SK-N-SH (cell line): ENCODE measurements at regions not wholly inside any gene's neighbourhood (a gene's known extent, or its start where the extent isn't known, plus 50 kb on each side); places are given as distances from the start of the nearest gene placed in this dataset.

Experiments
- CTCF ChIA-PET: fragments of 300-600, 350-600 bp; formaldehyde crosslinking; extraction: SDS; loops from one replicate; lab custom pipeline; 2021; lab: Yijun Ruan, JAX
- POLR2A ChIA-PET: fragments of 350-600 bp; sonication (Branson Sonifier 250); formaldehyde crosslinking; extraction: SDS; loops from one replicate; lab custom pipeline; 2020; ENCODE audit warnings: antibody characterized with exemption, inconsistent platforms; lab: Yijun Ruan, JAX
- DNase-seq: peaks from one replicate; pipeline ENCODE4 v3.0.0; 2012
- H2AFZ ChIP-seq: fragments of 200-600 bp; sonication (generic); 2 replicates; pipeline ENCODE4 v1.8.1; 2016; ENCODE audit warnings: antibody characterized with exemption, mild to moderate bottlenecking, low read depth
- H3F3A ChIP-seq: fragments of 200-600 bp; sonication (generic); replicated peaks from 2 replicates; pipeline ENCODE3; 2016; ENCODE audit warnings: antibody characterized with exemption, mild to moderate bottlenecking; ENCODE audit not compliant: insufficient read depth
- H3K27ac ChIP-seq, 2 experiments: fragments of 200-500 bp in 1 of 2; fragments of 200-600 bp in 1 of 2; sonication (Bioruptor generic) in 1 of 2; sonication (generic), shearing (Covaris generic) in 1 of 2; 2 replicates each; pipeline versions ENCODE4 v1.5.1 to v1.6.1; 2014 to 2016; ENCODE audit warnings: low read depth in 2 of 2, inconsistent platforms in 1 of 2, low read length in 1 of 2, mild to moderate bottlenecking in 1 of 2, mixed read lengths in 1 of 2
- H3K27me3 ChIP-seq: fragments of 200-600 bp; sonication (generic), shearing (Covaris generic); 2 replicates; pipeline ENCODE4 v1.6.1; 2016; ENCODE audit warnings: mixed run types; ENCODE audit not compliant: insufficient read depth
- H3K36me3 ChIP-seq, 2 experiments: fragments of 200-500 bp in 1 of 2; fragments of 200-600 bp in 1 of 2; sonication (Bioruptor generic) in 1 of 2; sonication (generic) in 1 of 2; replicated peaks in 1 of 2; 2 replicates each; pipeline versions ENCODE3 to v1.5.1; 2014 to 2016; ENCODE audit warnings: low read length in 1 of 2, mild to moderate bottlenecking in 1 of 2; ENCODE audit not compliant: insufficient read depth in 2 of 2, control insufficient read depth in 1 of 2
- H3K4me1 ChIP-seq, 2 experiments: fragments of 200-500 bp in 1 of 2; fragments of 200-600 bp in 1 of 2; sonication (Bioruptor generic) in 1 of 2; sonication (generic), shearing (Covaris generic) in 1 of 2; 2 replicates each; pipeline versions ENCODE4 v1.5.1 to v1.6.1; 2014 to 2016; ENCODE audit warnings: low read depth in 1 of 2, low read length in 1 of 2, mixed run types in 1 of 2; ENCODE audit not compliant: insufficient read depth in 2 of 2, control insufficient read depth in 1 of 2
- H3K4me2 ChIP-seq: fragments of 200-600 bp; sonication (generic), shearing (Covaris generic); 2 replicates; pipeline ENCODE4 v1.6.1; 2017; ENCODE audit warnings: mixed run types
- H3K4me3 ChIP-seq, 2 experiments: fragments of 200-500 bp in 1 of 2; fragments of 200-600 bp in 1 of 2; sonication (Bioruptor generic) in 1 of 2; sonication (generic), shearing (Covaris generic) in 1 of 2; 2 replicates each; pipeline versions ENCODE4 v1.5.1 to v1.8.1; 2014 to 2016; ENCODE audit warnings: low read depth in 2 of 2, inconsistent platforms in 1 of 2, low read length in 1 of 2, mild to moderate bottlenecking in 1 of 2, mixed read lengths in 1 of 2, moderate library complexity in 1 of 2
- H3K79me2 ChIP-seq: fragments of 200-600 bp; sonication (generic); 2 replicates; pipeline ENCODE4 v1.8.1; 2017; ENCODE audit warnings: mild to moderate bottlenecking; ENCODE audit not compliant: insufficient read depth
- H3K9ac ChIP-seq: fragments of 200-600 bp; sonication (generic); 2 replicates; pipeline ENCODE4 v1.6.1; 2017; ENCODE audit warnings: mixed run types
- H3K9me2 ChIP-seq: fragments of 200-600 bp; sonication (generic); 2 replicates; pipeline ENCODE4 v1.6.1; 2017; ENCODE audit warnings: mixed run types
- H3K9me3 ChIP-seq: fragments of 200-600 bp; sonication (generic); 2 replicates; pipeline ENCODE4 v1.6.1; 2017; ENCODE audit warnings: mixed run types, mild to moderate bottlenecking, moderate library complexity
- H4K20me1 ChIP-seq: fragments of 200-600 bp; sonication (generic); 2 replicates; pipeline ENCODE4 v1.6.1; 2017; ENCODE audit warnings: mild to moderate bottlenecking, mixed run types; ENCODE audit not compliant: insufficient read depth
- CHD2 ChIP-seq: fragments of 150-350 bp; IDR thresholded peaks from 2 replicates; pipeline ENCODE4 v1.6.1; 2018; ENCODE audit warnings: low read length; ENCODE audit not compliant: partially characterized antibody
- EP300 ChIP-seq, 2 experiments: IDR thresholded peaks; 2 replicates each; pipeline versions ENCODE4 v1.4.0 to v1.6.1; 2012; ENCODE audit warnings: borderline replicate concordance in 1 of 2, low read depth in 1 of 2, low read length in 1 of 2
- EZH2phosphoT487 ChIP-seq: fragments of 200-600 bp; sonication (generic); IDR thresholded peaks from 2 replicates; pipeline ENCODE4 v1.6.1; 2017; ENCODE audit warnings: low read depth, mixed run types, mild to moderate bottlenecking, antibody characterized with exemption, moderate library complexity, borderline replicate concordance
- GABPA ChIP-seq: IDR thresholded peaks from 2 replicates; pipeline ENCODE4 v1.4.0; 2012; ENCODE audit warnings: low read depth, mild to moderate bottlenecking
- GATA2 ChIP-seq: sonication (generic); formaldehyde crosslinking; IDR thresholded peaks from 2 replicates; pipeline ENCODE4 v1.5.0; 2020; ENCODE audit warnings: mild to moderate bottlenecking, missing genetic modification reagents
- JUND ChIP-seq: IDR thresholded peaks from 2 replicates; pipeline ENCODE4 v1.4.0; 2012
- MEF2A ChIP-seq: IDR thresholded peaks from 2 replicates; pipeline ENCODE4 v1.4.0; 2012; ENCODE audit warnings: low read depth, borderline replicate concordance
- NFIC ChIP-seq: IDR thresholded peaks from 2 replicates; pipeline ENCODE4 v1.4.0; 2012; ENCODE audit warnings: borderline replicate concordance
- NRF1 ChIP-seq: IDR thresholded peaks from 2 replicates; pipeline ENCODE4 v1.6.1; 2012; ENCODE audit warnings: low read depth, mild to moderate bottlenecking, low read length
- POLR2AphosphoS5 ChIP-seq: IDR thresholded peaks from 2 replicates; pipeline ENCODE4 v1.6.1; 2012; ENCODE audit warnings: low read depth, low read length
- RAD21 ChIP-seq: IDR thresholded peaks from 2 replicates; pipeline ENCODE4 v1.6.1; 2012; ENCODE audit warnings: mild to moderate bottlenecking, low read length
- RFX5 ChIP-seq: IDR thresholded peaks from 2 replicates; pipeline ENCODE4 v1.6.1; 2012; ENCODE audit warnings: mild to moderate bottlenecking, improper control_type of control experiment, low read length
- SMC3 ChIP-seq: IDR thresholded peaks from 2 replicates; pipeline ENCODE4 v1.6.1; 2012; ENCODE audit warnings: low read depth, low read length, improper control_type of control experiment
- TCF12 ChIP-seq: IDR thresholded peaks from 2 replicates; pipeline ENCODE4 v1.4.0; 2012
- TEAD4 ChIP-seq: IDR thresholded peaks from 2 replicates; pipeline ENCODE4 v1.4.0; 2012; ENCODE audit warnings: mild to moderate bottlenecking, borderline replicate concordance; ENCODE audit not compliant: insufficient read depth
- YY1 ChIP-seq: IDR thresholded peaks from 2 replicates; pipeline ENCODE4 v1.4.0; 2012; ENCODE audit warnings: low read depth, mild to moderate bottlenecking
- WGBS: methylation state at CpG from one replicate; pipeline ENCODE4 v1.1.6; 2017; ENCODE audit warnings: low lambda C conversion rate; 5-methylcytosine and 5-hydroxymethylcytosine counted together
- TF ChIP-seq, protein P1 (sequence below): fragments of 150-350 bp; IDR thresholded peaks from 2 replicates; pipeline ENCODE4 v1.6.1; 2016; ENCODE audit warnings: mild to moderate bottlenecking, low read depth, low read length
- TF ChIP-seq, protein P2 (sequence below): IDR thresholded peaks from 2 replicates; pipeline ENCODE4 v1.4.0; 2012; ENCODE audit warnings: low read depth
- TF ChIP-seq, protein P3 (sequence below): IDR thresholded peaks from 2 replicates; pipeline ENCODE4 v1.4.0; 2012; ENCODE audit warnings: low read depth, borderline replicate concordance
- TF ChIP-seq, protein P4 (sequence below): IDR thresholded peaks from 2 replicates; pipeline ENCODE4 v1.4.0; 2012; ENCODE audit warnings: low read depth, borderline replicate concordance

DNA sequence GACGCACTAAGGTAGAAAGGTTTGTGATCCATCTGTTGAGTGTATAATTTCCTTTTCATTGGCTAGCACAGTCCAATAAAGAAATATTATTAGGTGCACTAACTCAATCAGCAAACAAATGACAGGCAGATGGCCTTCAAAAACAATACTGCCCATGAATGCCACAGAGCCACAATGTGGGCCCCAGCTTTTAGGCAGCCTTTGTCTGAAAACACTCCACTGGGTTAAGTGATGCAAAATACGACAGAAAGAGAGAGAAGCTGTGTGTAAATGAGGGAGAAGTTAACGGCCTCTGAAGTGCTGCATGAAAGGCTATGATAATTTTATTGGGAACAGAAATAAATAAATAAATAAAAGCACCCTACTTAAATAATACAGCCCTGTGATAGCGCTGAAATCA, 274.6 kb downstream of the NKX6-1 start:
- no peak overlapping the region for H3K27ac ChIP-seq
- POLR2A ChIA-PET, result no interaction called here
- no peaks in the 10 kb centered on the region; the same call in 1 of the 2 replicates for H3K27me3 ChIP-seq
- 7% methylated on average over 4 of the region's 4 CpGs for WGBS
- no peak for TF ChIP-seq GABPA
- TF ChIP-seq EP300 (IDR thresholded peaks at IDR 0.05; ENCODE audit: borderline replicate concordance in 1 of 2, low read depth in 1 of 2, low read length in 1 of 2), result no peak
- TF ChIP-seq YY1, result no peak
- H3K36me3 ChIP-seq, result no peaks in the 10 kb centered on the region
- H2AFZ ChIP-seq, result no peak overlapping the region
- no peaks in the 10 kb centered on the region for H4K20me1 ChIP-seq
- H3K79me2 ChIP-seq, result no peaks in the 10 kb centered on the region
- no peak for DNase-seq
- H3K4me1 ChIP-seq, result no peaks in the 10 kb centered on the region
- H3K4me2 ChIP-seq, result no peak overlapping the region
- no peak overlapping the region for H3K4me3 ChIP-seq
- H3F3A ChIP-seq, result no peaks in the 10 kb centered on the region
- no peaks in the 10 kb centered on the region for H3K9me3 ChIP-seq
- H3K9ac ChIP-seq, result no peak overlapping the region
- H3K9me2 ChIP-seq, result no peaks in the 10 kb centered on the region
- CTCF ChIA-PET, result interaction anchor here (1.1 kb wide), 1 partner anchor 34 kb away, joined by 3 read pairs; no protein-coding TSS in a partner anchor

DNA sequence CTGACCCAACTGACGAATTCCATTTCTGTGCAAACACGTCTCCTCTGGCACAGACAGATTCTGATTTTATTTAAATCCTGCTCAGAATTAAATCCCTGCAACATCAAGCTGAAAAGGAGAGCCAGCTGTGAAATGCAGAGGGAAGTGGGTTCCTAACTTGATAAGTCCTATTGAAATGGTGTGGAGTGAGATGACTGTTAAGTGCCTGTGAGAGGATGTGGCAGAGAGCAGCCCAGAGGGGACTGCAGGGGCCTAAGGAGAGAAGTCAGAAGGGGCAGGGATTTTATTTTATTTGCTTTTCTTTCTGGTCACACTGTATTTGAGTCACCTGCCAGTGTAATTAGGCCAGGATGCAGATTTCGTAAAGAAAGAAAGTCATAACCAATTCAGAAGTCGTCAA, 277.4 kb downstream of the NKX6-1 start:
- H3K36me3 ChIP-seq, result no peaks in the 10 kb centered on the region
- H3K79me2 ChIP-seq, result no peaks in the 10 kb centered on the region
- no peaks in the 10 kb centered on the region for H3K9me3 ChIP-seq
- POLR2A ChIA-PET, result no interaction called here
- H4K20me1 ChIP-seq, result no peaks in the 10 kb centered on the region
- no peaks in the 10 kb centered on the region for H3K4me1 ChIP-seq
- no peak overlapping the region for H3K9ac ChIP-seq
- no peaks in the 10 kb centered on the region for H3K9me2 ChIP-seq
- no peak overlapping the region for H3K4me2 ChIP-seq
- no peak overlapping the region for H3K4me3 ChIP-seq
- TF ChIP-seq TEAD4 (no peak), EP300 (IDR thresholded peaks at IDR 0.05; ENCODE audit: borderline replicate concordance in 1 of 2, low read depth in 1 of 2, low read length in 1 of 2) (no peak), GATA2 (CRISPR knock-in tag) (no peak), NRF1 (no peak), MEF2A (no peak), POLR2AphosphoS5 (no peak), CHD2 (no peak), RFX5 (no peak), SMC3 (no peak), JUND (no peak), EZH2phosphoT487 (no peak), TCF12 (no peak), NFIC (no peak), YY1 (no peak), RAD21 (no peak)
- TF ChIP-seq, protein P1, sequence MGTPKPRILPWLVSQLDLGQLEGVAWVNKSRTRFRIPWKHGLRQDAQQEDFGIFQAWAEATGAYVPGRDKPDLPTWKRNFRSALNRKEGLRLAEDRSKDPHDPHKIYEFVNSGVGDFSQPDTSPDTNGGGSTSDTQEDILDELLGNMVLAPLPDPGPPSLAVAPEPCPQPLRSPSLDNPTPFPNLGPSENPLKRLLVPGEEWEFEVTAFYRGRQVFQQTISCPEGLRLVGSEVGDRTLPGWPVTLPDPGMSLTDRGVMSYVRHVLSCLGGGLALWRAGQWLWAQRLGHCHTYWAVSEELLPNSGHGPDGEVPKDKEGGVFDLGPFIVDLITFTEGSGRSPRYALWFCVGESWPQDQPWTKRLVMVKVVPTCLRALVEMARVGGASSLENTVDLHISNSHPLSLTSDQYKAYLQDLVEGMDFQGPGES, result no peak
- TF ChIP-seq, protein P2, sequence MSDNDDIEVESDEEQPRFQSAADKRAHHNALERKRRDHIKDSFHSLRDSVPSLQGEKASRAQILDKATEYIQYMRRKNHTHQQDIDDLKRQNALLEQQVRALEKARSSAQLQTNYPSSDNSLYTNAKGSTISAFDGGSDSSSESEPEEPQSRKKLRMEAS, result no peak
- TF ChIP-seq, protein P3, sequence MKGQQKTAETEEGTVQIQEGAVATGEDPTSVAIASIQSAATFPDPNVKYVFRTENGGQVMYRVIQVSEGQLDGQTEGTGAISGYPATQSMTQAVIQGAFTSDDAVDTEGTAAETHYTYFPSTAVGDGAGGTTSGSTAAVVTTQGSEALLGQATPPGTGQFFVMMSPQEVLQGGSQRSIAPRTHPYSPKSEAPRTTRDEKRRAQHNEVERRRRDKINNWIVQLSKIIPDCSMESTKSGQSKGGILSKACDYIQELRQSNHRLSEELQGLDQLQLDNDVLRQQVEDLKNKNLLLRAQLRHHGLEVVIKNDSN, result no peak
- TF ChIP-seq, protein P4, sequence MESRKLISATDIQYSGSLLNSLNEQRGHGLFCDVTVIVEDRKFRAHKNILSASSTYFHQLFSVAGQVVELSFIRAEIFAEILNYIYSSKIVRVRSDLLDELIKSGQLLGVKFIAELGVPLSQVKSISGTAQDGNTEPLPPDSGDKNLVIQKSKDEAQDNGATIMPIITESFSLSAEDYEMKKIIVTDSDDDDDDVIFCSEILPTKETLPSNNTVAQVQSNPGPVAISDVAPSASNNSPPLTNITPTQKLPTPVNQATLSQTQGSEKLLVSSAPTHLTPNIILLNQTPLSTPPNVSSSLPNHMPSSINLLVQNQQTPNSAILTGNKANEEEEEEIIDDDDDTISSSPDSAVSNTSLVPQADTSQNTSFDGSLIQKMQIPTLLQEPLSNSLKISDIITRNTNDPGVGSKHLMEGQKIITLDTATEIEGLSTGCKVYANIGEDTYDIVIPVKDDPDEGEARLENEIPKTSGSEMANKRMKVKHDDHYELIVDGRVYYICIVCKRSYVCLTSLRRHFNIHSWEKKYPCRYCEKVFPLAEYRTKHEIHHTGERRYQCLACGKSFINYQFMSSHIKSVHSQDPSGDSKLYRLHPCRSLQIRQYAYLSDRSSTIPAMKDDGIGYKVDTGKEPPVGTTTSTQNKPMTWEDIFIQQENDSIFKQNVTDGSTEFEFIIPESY, result no peak
- H3K27ac ChIP-seq, result no peak overlapping the region
- DNase-seq, result no peak
- no peak overlapping the region for H2AFZ ChIP-seq
- no peaks in the 10 kb centered on the region for H3F3A ChIP-seq
- WGBS, result 13% methylated on average over 4 of the region's 4 CpGs
- no peaks in the 10 kb centered on the region; the same call in 1 of the 2 replicates for H3K27me3 ChIP-seq
- CTCF ChIA-PET, result no interaction called here
